ENCODE measurements at regions not wholly inside any gene's neighbourhood (a gene's known extent, or its start where the extent isn't known, plus 50 kb on each side); places are given as distances from the start of the nearest gene placed in this dataset.

- TF ChIP-seq, protein P1, sequence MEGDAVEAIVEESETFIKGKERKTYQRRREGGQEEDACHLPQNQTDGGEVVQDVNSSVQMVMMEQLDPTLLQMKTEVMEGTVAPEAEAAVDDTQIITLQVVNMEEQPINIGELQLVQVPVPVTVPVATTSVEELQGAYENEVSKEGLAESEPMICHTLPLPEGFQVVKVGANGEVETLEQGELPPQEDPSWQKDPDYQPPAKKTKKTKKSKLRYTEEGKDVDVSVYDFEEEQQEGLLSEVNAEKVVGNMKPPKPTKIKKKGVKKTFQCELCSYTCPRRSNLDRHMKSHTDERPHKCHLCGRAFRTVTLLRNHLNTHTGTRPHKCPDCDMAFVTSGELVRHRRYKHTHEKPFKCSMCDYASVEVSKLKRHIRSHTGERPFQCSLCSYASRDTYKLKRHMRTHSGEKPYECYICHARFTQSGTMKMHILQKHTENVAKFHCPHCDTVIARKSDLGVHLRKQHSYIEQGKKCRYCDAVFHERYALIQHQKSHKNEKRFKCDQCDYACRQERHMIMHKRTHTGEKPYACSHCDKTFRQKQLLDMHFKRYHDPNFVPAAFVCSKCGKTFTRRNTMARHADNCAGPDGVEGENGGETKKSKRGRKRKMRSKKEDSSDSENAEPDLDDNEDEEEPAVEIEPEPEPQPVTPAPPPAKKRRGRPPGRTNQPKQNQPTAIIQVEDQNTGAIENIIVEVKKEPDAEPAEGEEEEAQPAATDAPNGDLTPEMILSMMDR (IDR thresholded peaks at IDR 0.05; ENCODE audit: insufficient read depth, low read length) = no peak
- no peak for TF ChIP-seq POLR2AphosphoS5 (IDR thresholded peaks at IDR 0.05; ENCODE audit: low read depth)
- TF ChIP-seq GABPA (IDR thresholded peaks at IDR 0.05; ENCODE audit: low read depth) = no peak
- no peak for TF ChIP-seq SPI1 (IDR thresholded peaks at IDR 0.05; ENCODE audit: borderline replicate concordance, low read depth)
- TF ChIP-seq REST (IDR thresholded peaks at IDR 0.05; ENCODE audit: insufficient replicate concordance, low read depth) = no peak
Observed at GRCh38 chr2:78411303-78411702, 614.2 kb upstream of the REG3G start.
